Ishikawa (cell line): ENCODE measurements at regions not wholly inside any gene's neighbourhood (a gene's known extent, or its start where the extent isn't known, plus 50 kb on each side); places are given as distances from the start of the nearest gene placed in this dataset.

Experiments
- MAX ChIP-seq: IDR thresholded peaks from 2 replicates; pipeline ENCODE4 v1.6.1; 2012
- TAF1 ChIP-seq: IDR thresholded peaks from 2 replicates; pipeline ENCODE4 v1.6.1; 2012; ENCODE audit warnings: low read depth, mild to moderate bottlenecking
- USF1 ChIP-seq: IDR thresholded peaks from 2 replicates; pipeline ENCODE4 v1.6.1; 2012

GRCh38 chr2:239756031-239756789, 268.9 kb downstream of the NDUFA10 start:
- no peak for TF ChIP-seq USF1
- no peak for TF ChIP-seq MAX
- TF ChIP-seq TAF1: no peak
